IMR-90 (cell line): ENCODE measurements at regions not wholly inside any gene's neighbourhood (a gene's known extent, or its start where the extent isn't known, plus 50 kb on each side); places are given as distances from the start of the nearest gene placed in this dataset.

Experiments used
- ATAC-seq: fragments of 200-7000 bp; cut with Tn5 transposase; 2 replicates; pipeline ENCODE4 v1.9.1; 2020; ENCODE audit warnings: low read depth, mild to moderate bottlenecking, moderate library complexity
- BruUV-seq: library from RNA; stranded (reverse); fragments of 400-500 nt; replicated peaks from 2 replicates; lab custom pipeline; 2021; lab: Mats Ljungman, UMichigan
- CTCF ChIA-PET: fragments of 300-600 bp; formaldehyde crosslinking; extraction: SDS; loops from one replicate; lab custom pipeline; 2021; ENCODE audit warnings: antibody characterized with exemption; lab: Yijun Ruan, JAX
- POLR2A ChIA-PET: fragments of 300-600 bp; sonication (Branson Sonifier 250); formaldehyde crosslinking; loops from one replicate; lab custom pipeline; 2022; ENCODE audit warnings: antibody characterized with exemption; ENCODE audit not compliant: unreplicated experiment; lab: Charles Lee
- DNase-seq: peaks from one replicate; pipeline ENCODE4 v3.0.0; 2013
- H2AFZ ChIP-seq: replicated peaks from 2 replicates; pipeline ENCODE3; 2013; ENCODE audit warnings: low read length, mild to moderate bottlenecking; ENCODE audit not compliant: poor library complexity
- H2AK5ac ChIP-seq: 2 replicates; pipeline ENCODE4 v1.6.1; 2013; ENCODE audit warnings: low read depth, low read length, inconsistent platforms
- H2AK9ac ChIP-seq: replicated peaks from 2 replicates; pipeline ENCODE3; 2013; ENCODE audit warnings: mild to moderate bottlenecking, low read depth, low read length, moderate library complexity; ENCODE audit not compliant: poor library complexity
- H2BK120ac ChIP-seq: 2 replicates; pipeline ENCODE4 v1.6.1; 2013; ENCODE audit warnings: low read depth, low read length, inconsistent platforms
- H2BK15ac ChIP-seq: 3 replicates; pipeline ENCODE4 v1.6.1; 2013; ENCODE audit warnings: low read depth, low read length, inconsistent platforms
- H2BK20ac ChIP-seq: 2 replicates; pipeline ENCODE4 v1.6.1; 2013; ENCODE audit warnings: low read depth, mild to moderate bottlenecking, inconsistent platforms, low read length, moderate library complexity
- H2BK5ac ChIP-seq: 2 replicates; pipeline ENCODE4 v1.6.1; 2013; ENCODE audit warnings: mild to moderate bottlenecking, low read depth, low read length, inconsistent platforms; ENCODE audit not compliant: poor library complexity, severe bottlenecking
- H3K14ac ChIP-seq: replicated peaks from 2 replicates; pipeline ENCODE4 v1.6.1; 2013; ENCODE audit warnings: low read depth, low read length, inconsistent platforms
- H3K18ac ChIP-seq: 2 replicates; pipeline ENCODE4 v1.6.1; 2013; ENCODE audit warnings: low read depth, low read length, control low read depth
- H3K23ac ChIP-seq: 2 replicates; pipeline ENCODE4 v1.6.1; 2013; ENCODE audit warnings: low read depth, low read length, inconsistent platforms
- H3K27ac ChIP-seq: 2 replicates; pipeline ENCODE4 v1.5.1; 2013; ENCODE audit warnings: mild to moderate bottlenecking, control low read depth, low read length; ENCODE audit not compliant: insufficient read depth
- H3K27me3 ChIP-seq: 2 replicates; pipeline ENCODE4 v1.6.1; 2013; ENCODE audit warnings: low read length; ENCODE audit not compliant: control insufficient read depth, insufficient read depth
- H3K36me3 ChIP-seq: 2 replicates; pipeline ENCODE4 v1.6.1; 2013; ENCODE audit warnings: low read length, mixed read lengths; ENCODE audit not compliant: control insufficient read depth, insufficient read depth
- H3K4ac ChIP-seq: 2 replicates; pipeline ENCODE4 v1.6.1; 2013; ENCODE audit warnings: low read depth, low read length, inconsistent platforms
- H3K4me1 ChIP-seq: 2 replicates; pipeline ENCODE4 v1.6.1; 2013; ENCODE audit warnings: low read length, mixed read lengths; ENCODE audit not compliant: control insufficient read depth, insufficient read depth
- H3K4me2 ChIP-seq: 2 replicates; pipeline ENCODE4 v1.6.1; 2013; ENCODE audit warnings: low read depth, mild to moderate bottlenecking, control low read depth, low read length, moderate library complexity
- H3K4me3 ChIP-seq: 2 replicates; pipeline ENCODE4 v1.5.1; 2013; ENCODE audit warnings: low read depth, mild to moderate bottlenecking, control low read depth, low read length, moderate library complexity; ENCODE audit not compliant: insufficient read depth
- H3K56ac ChIP-seq: 2 replicates; pipeline ENCODE4 v1.6.1; 2013; ENCODE audit warnings: low read length, inconsistent platforms; ENCODE audit not compliant: insufficient read depth; ENCODE audit errors: extremely low read depth
- H3K79me1 ChIP-seq, 2 experiments: 2 replicates each; pipeline ENCODE4 v1.6.1; 2013; ENCODE audit warnings: low read length in 2 of 2, inconsistent platforms in 1 of 2, low read depth in 1 of 2
- H3K9ac ChIP-seq: 2 replicates; pipeline ENCODE4 v1.6.1; 2013; ENCODE audit warnings: low read depth, low read length, control low read depth
- H3K9me1 ChIP-seq: 2 replicates; pipeline ENCODE4 v1.6.1; 2013; ENCODE audit warnings: low read length, inconsistent platforms; ENCODE audit not compliant: insufficient read depth
- H3K9me3 ChIP-seq: 2 replicates; pipeline ENCODE4 v1.6.1; 2013; ENCODE audit warnings: low read length; ENCODE audit not compliant: control insufficient read depth, insufficient read depth
- H4K20me1 ChIP-seq: 2 replicates; pipeline ENCODE4 v1.6.1; 2013; ENCODE audit warnings: low read length, inconsistent platforms; ENCODE audit not compliant: insufficient read depth
- H4K5ac ChIP-seq: 2 replicates; pipeline ENCODE4 v1.6.1; 2013; ENCODE audit warnings: mild to moderate bottlenecking, low read depth, low read length, control low read depth
- H4K8ac ChIP-seq, 2 experiments: 2 replicates each; pipeline ENCODE4 v1.6.1; 2013; ENCODE audit warnings: low read depth in 2 of 2, low read length in 2 of 2, control low read depth in 1 of 2, inconsistent platforms in 1 of 2
- H4K91ac ChIP-seq: 2 replicates; pipeline ENCODE4 v1.6.1; 2013; ENCODE audit warnings: low read depth, low read length, inconsistent platforms; ENCODE audit not compliant: insufficient read depth
- BHLHE40 ChIP-seq: fragments of 150-350 bp; IDR thresholded peaks from 2 replicates; pipeline ENCODE4 v1.6.1; 2016; ENCODE audit warnings: mild to moderate bottlenecking, low read depth, low read length
- RAD21 ChIP-seq: IDR thresholded peaks from 2 replicates; pipeline ENCODE4 v1.6.1; 2012; ENCODE audit warnings: low read length, improper control_type of control experiment
- RCOR1 ChIP-seq: IDR thresholded peaks from 2 replicates; pipeline ENCODE4 v1.6.1; 2012; ENCODE audit warnings: mild to moderate bottlenecking, low read length, improper control_type of control experiment; ENCODE audit not compliant: insufficient replicate concordance
- WGBS, 2 experiments: methylation state at CpG; one replicate each; pipeline versions ENCODE4 v1.1.5 to v1.1.7; 2013; ENCODE audit warnings: missing lambda C conversion rate in 2 of 2; ENCODE audit not compliant: insufficient read length in 1 of 2; ENCODE audit errors: extremely low coverage in 2 of 2; 5-methylcytosine and 5-hydroxymethylcytosine counted together
- dilution Hi-C: fragments of 300-500 bp; cut with HindIII; formaldehyde crosslinking; loops from one replicate; pipeline ENCODE4 v1.14.3; 2018; ENCODE audit warnings: low sequenced_read_pairs; ENCODE audit not compliant: unreplicated experiment
- in situ Hi-C: fragments of 300-500 bp; cut with MboI; formaldehyde crosslinking; loops from 3 replicates; pipeline ENCODE4 v1.14.3; 2019; ENCODE audit warnings: low sequenced_read_pairs, inconsistent platforms, mixed read lengths
- intact Hi-C: fragments of 100-400 bp; cut with micrococcal nuclease; formaldehyde crosslinking; loops from 2 replicates; pipeline ENCODE4 v1.10.0; 2022

DNA sequence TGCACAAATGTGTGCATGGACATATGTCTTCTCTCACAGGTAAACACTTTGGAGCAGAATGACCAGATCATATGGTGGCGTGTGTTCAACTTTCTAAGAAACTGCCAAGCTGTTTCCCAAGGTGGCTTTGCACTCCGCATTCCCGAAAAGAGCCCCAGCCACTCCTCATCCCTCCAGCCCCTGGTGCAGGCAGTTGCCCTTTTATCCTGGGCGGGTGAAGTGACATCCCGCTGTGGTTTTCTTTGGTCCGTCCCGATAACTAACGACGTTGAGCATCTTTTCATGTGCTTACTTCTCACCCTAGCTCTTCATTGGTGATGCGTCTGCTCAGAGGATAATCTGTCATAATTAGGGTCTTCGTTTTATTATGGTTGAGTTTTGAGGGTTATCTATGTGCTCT is 612.5 kb downstream of the MATN1 start:
- Histone ChIP-seq H4K5ac (no peak overlapping the region), H2BK120ac (no peak overlapping the region), H2BK20ac (no peak overlapping the region), H3K9ac (no peak overlapping the region), H2BK15ac (no peak overlapping the region), H3K27me3 (peaks cover 10% of the 10 kb centered on the region), H4K91ac (no peak overlapping the region), H3K4ac (no peak overlapping the region), H3K9me3 (no peaks in the 10 kb centered on the region), H3K23ac (no peak overlapping the region), H3K36me3 (no peaks in the 10 kb centered on the region), H3K56ac (no peak overlapping the region), H2AK5ac (no peak overlapping the region), H2AFZ (no peak overlapping the region), H3K4me3 (no peak overlapping the region), H3K79me1 (no peaks in the 10 kb centered on the region), H4K20me1 (no peaks in the 10 kb centered on the region), H3K14ac (no peak overlapping the region), H4K8ac (no peak overlapping the region), H3K4me2 (no peak overlapping the region), H3K4me1 (no peaks in the 10 kb centered on the region), H2AK9ac (no peak overlapping the region), H2BK5ac (no peak overlapping the region), H3K9me1 (no peaks in the 10 kb centered on the region), H3K27ac (no peak overlapping the region), H3K18ac (no peak overlapping the region)
- POLR2A ChIA-PET = no interaction called here
- intact Hi-C loops = loop anchor here (1.0 to 10.0 kb wide), 5 partner anchors 274 to 875 kb away; partner anchors contain the start of gene PTPRU
- ATAC-seq = no peak
- in situ Hi-C loops = loop anchor here (25.0 kb wide), 1 partner anchor 599 kb away; no protein-coding TSS in a partner anchor
- no peak for DNase-seq
- dilution Hi-C loops = no loop called here
- 50% methylated on average over 1 of the region's 11 CpGs; no CpG with 5 or more reads in 1 of the 2 experiments for WGBS, 2 experiments
- BruUV-seq = no TSS peak
- CTCF ChIA-PET = interaction anchor here (0.6 kb wide), 1 partner anchor 104 kb away, joined by 3 read pairs; no protein-coding TSS in a partner anchor
- no peak for TF ChIP-seq RCOR1
- TF ChIP-seq RAD21 = no peak
- no peak for TF ChIP-seq BHLHE40
